Glutamatergic neuron (in vitro differentiated cells): ENCODE measurements at regions not wholly inside any gene's neighbourhood (a gene's known extent, or its start where the extent isn't known, plus 50 kb on each side); places are given as distances from the start of the nearest gene placed in this dataset.

ENCODE experiments used
- DNase-seq: peaks from one replicate; pipeline ENCODE4 v3.0.0; 2022
- H3K27ac Mint-ChIP-seq: one replicate; pipeline ENCODE4 v1.8.0; 2020; ENCODE audit warnings: mild to moderate bottlenecking, mixed read lengths, inconsistent platforms; ENCODE audit not compliant: unreplicated experiment
- H3K27me3 Mint-ChIP-seq: one replicate; pipeline ENCODE4 v1.8.0; 2020; ENCODE audit warnings: mild to moderate bottlenecking, moderate library complexity, mixed read lengths, inconsistent platforms; ENCODE audit not compliant: unreplicated experiment
- H3K36me3 Mint-ChIP-seq: one replicate; pipeline ENCODE4 v1.8.0; 2020; ENCODE audit warnings: mild to moderate bottlenecking, mixed read lengths, inconsistent platforms; ENCODE audit not compliant: unreplicated experiment
- H3K4me1 Mint-ChIP-seq: one replicate; pipeline ENCODE4 v1.8.0; 2020; ENCODE audit warnings: mild to moderate bottlenecking, low read depth, mixed read lengths, inconsistent platforms; ENCODE audit not compliant: unreplicated experiment
- H3K4me3 Mint-ChIP-seq: one replicate; pipeline ENCODE4 v1.8.0; 2020; ENCODE audit warnings: mild to moderate bottlenecking, mixed read lengths, inconsistent platforms; ENCODE audit not compliant: unreplicated experiment
- H3K9me3 Mint-ChIP-seq: one replicate; pipeline ENCODE4 v1.8.0; 2020; ENCODE audit warnings: mild to moderate bottlenecking, moderate library complexity, mixed read lengths, inconsistent platforms; ENCODE audit not compliant: unreplicated experiment
- CTCF ChIP-seq: fragments of 200-600 bp; sonication (generic); IDR thresholded peaks from one replicate; pipeline ENCODE4 v1.5.0; 2021; ENCODE audit not compliant: partially characterized antibody, unreplicated experiment

- Mint-ChIP-seq H3K4me1 (peaks cover 10% of the 10 kb centered on the region), H3K27me3 (peaks cover 4% of the 10 kb centered on the region), H3K36me3 (no peaks in the 10 kb centered on the region), H3K4me3 (no peak overlapping the region), H3K27ac (no peak overlapping the region), H3K9me3 (peaks cover 2% of the 10 kb centered on the region)
- DNase-seq = no peak
- TF ChIP-seq CTCF = no peak
These were observed 50.0 kb upstream of the RASGRP1 start for GRCh38 chr15:38614621-38615020.

GRCh38 chr15:38617831-38618230 lies 53.2 kb upstream of the RASGRP1 start:
- peaks cover 8% of the 10 kb centered on the region for H3K27me3 Mint-ChIP-seq
- no peaks in the 10 kb centered on the region for H3K36me3 Mint-ChIP-seq
- H3K27ac Mint-ChIP-seq = no peak overlapping the region
- no peak for DNase-seq
- peaks cover 7% of the 10 kb centered on the region for H3K4me1 Mint-ChIP-seq
- TF ChIP-seq CTCF = no peak
- peaks cover 2% of the 10 kb centered on the region for H3K9me3 Mint-ChIP-seq
- H3K4me3 Mint-ChIP-seq = no peak overlapping the region

GRCh38 chr15:38618242-38618955 lies 53.8 kb upstream of the RASGRP1 start:
- DNase-seq = no peak
- Mint-ChIP-seq H3K27ac (no peak overlapping the region), H3K4me1 (peaks cover 7% of the 10 kb centered on the region), H3K36me3 (no peaks in the 10 kb centered on the region), H3K9me3 (peaks cover 2% of the 10 kb centered on the region), H3K4me3 (no peak overlapping the region), H3K27me3 (peaks cover 8% of the 10 kb centered on the region)
- no peak for TF ChIP-seq CTCF

GRCh38 chr15:38620098-38620497 lies 55.5 kb upstream of the RASGRP1 start:
- DNase-seq = no peak
- Mint-ChIP-seq H3K36me3 (no peaks in the 10 kb centered on the region), H3K27ac (no peak overlapping the region), H3K4me1 (peaks cover 7% of the 10 kb centered on the region), H3K9me3 (peaks cover 2% of the 10 kb centered on the region), H3K27me3 (peaks cover 8% of the 10 kb centered on the region), H3K4me3 (no peak overlapping the region)
- TF ChIP-seq CTCF = no peak

GRCh38 chr15:38620851-38621594 lies 56.4 kb upstream of the RASGRP1 start:
- DNase-seq = no peak
- Mint-ChIP-seq H3K27me3 (peaks cover 8% of the 10 kb centered on the region), H3K4me3 (no peak overlapping the region), H3K27ac (no peak overlapping the region), H3K36me3 (no peaks in the 10 kb centered on the region), H3K9me3 (peaks cover 2% of the 10 kb centered on the region), H3K4me1 (peaks cover 7% of the 10 kb centered on the region)
- no peak for TF ChIP-seq CTCF
